Activated naive CD8-positive, alpha-beta T cell treated with anti-CD3 and anti-CD28 coated beads for 36 hours (primary cell): ENCODE measurements at regions not wholly inside any gene's neighbourhood (a gene's known extent, or its start where the extent isn't known, plus 50 kb on each side); places are given as distances from the start of the nearest gene placed in this dataset.

Experiments
- DNase-seq: peaks from one replicate; pipeline ENCODE4 v3.0.0; 2021
- H3K27ac Mint-ChIP-seq: one replicate; pipeline ENCODE4 v1.8.0; 2022; ENCODE audit warnings: mild to moderate bottlenecking, moderate library complexity, mixed read lengths
- H3K27me3 Mint-ChIP-seq: one replicate; pipeline ENCODE4 v1.8.0; 2022; ENCODE audit warnings: mild to moderate bottlenecking, mixed read lengths
- H3K36me3 Mint-ChIP-seq: one replicate; pipeline ENCODE4 v1.8.0; 2021; ENCODE audit warnings: mild to moderate bottlenecking, mixed read lengths
- H3K4me1 Mint-ChIP-seq: one replicate; pipeline ENCODE4 v1.8.0; 2021; ENCODE audit warnings: mixed read lengths
- H3K4me3 Mint-ChIP-seq: one replicate; pipeline ENCODE4 v1.8.0; 2022; ENCODE audit warnings: mild to moderate bottlenecking, moderate library complexity, mixed read lengths
- H3K9me3 Mint-ChIP-seq: one replicate; pipeline ENCODE4 v1.8.0; 2022; ENCODE audit warnings: mixed read lengths

DNA sequence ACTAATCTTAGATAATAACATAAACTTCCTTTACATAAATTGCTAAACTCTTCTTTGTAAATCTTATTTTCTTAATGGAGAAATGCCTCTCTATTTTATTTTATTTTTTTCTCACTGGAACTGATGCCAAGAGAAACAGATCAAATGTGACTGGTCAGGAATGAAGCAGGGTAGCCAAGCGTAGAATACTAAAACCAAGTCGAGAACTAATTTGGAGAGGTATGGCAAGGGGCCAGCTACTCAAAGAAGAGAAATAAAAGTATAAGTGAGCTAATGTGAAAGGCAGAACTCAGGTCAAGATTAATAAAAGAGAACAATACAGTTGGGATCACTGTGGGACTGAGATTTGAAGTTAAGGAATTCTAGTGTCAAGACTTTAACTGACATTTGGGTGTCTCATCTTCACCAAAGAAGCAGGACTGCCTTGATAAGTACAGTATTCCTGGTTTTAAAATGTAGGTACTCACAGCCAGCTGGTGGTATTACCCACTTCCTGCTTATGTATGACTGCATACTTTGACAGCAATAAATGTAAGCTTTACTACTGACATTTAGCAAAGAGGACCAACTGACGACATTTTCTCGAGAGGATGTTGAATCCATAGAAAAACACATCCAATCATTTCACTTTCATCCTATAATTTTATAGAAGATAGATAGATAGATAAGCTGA lies 1192.2 kb downstream of the EFNB2 start:
- Mint-ChIP-seq H3K36me3 (no peaks in the 10 kb centered on the region), H3K27ac (no peak overlapping the region), H3K4me1 (peaks cover 4% of the 10 kb centered on the region), H3K27me3 (no peaks in the 10 kb centered on the region), H3K9me3 (no peaks in the 10 kb centered on the region), H3K4me3 (no peak overlapping the region)
- DNase-seq = no peak

- H3K9me3 Mint-ChIP-seq = no peaks in the 10 kb centered on the region
- no peak overlapping the region for H3K4me3 Mint-ChIP-seq
- H3K27me3 Mint-ChIP-seq = no peaks in the 10 kb centered on the region
- H3K4me1 Mint-ChIP-seq = peaks cover 4% of the 10 kb centered on the region
- H3K36me3 Mint-ChIP-seq = no peaks in the 10 kb centered on the region
- DNase-seq = no peak
- H3K27ac Mint-ChIP-seq = no peak overlapping the region
These were observed 1193.1 kb downstream of the EFNB2 start for GRCh38 chr13:105342281-105342820.

DNA sequence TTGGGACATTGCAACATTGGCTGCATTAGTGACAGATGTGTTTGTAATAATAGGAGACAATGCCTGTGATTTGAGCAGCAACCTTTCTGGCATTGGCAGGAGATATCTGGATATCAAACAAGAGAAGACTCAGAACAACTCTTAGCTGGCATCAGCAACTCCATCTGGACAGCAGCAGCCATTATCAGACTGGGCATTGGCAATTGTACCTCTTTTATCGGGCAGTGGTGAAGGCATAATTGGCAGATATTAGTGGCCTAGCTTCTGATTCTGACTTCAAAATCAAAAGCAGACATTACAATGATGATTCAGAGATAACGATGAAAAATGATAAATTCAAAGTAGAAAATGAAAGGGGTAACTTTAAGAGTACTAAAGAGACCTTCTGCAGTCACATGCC lies 1193.7 kb downstream of the EFNB2 start:
- Mint-ChIP-seq H3K27me3 (no peaks in the 10 kb centered on the region), H3K9me3 (no peaks in the 10 kb centered on the region), H3K36me3 (no peaks in the 10 kb centered on the region), H3K4me1 (peaks cover 4% of the 10 kb centered on the region), H3K4me3 (no peak overlapping the region), H3K27ac (no peak overlapping the region)
- DNase-seq = no peak

DNA sequence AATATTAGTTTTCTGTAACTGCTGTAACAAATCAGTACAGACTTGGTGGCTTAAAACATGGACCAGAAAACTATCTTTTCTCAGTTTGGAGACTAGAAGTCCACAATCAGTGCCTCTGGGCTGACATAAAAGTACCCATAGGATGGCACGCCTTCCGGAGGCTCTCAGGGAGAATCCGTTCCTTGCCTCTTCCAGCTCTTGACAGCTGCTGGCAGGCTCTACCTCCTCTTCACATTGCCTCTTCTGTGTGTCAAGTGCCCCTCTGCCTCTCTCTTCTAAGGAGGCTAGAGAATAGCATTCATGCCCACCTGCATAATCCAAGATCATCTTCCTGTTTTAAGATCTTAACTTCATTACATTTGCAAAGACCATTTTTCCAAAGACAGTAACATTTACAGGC lies 1194.2 kb downstream of the EFNB2 start:
- Mint-ChIP-seq H3K36me3 (no peaks in the 10 kb centered on the region), H3K27me3 (no peaks in the 10 kb centered on the region), H3K4me1 (peaks cover 4% of the 10 kb centered on the region), H3K4me3 (no peak overlapping the region), H3K27ac (no peak overlapping the region), H3K9me3 (no peaks in the 10 kb centered on the region)
- no peak for DNase-seq

- Mint-ChIP-seq H3K9me3 (no peaks in the 10 kb centered on the region), H3K4me1 (peaks cover 4% of the 10 kb centered on the region), H3K27me3 (no peaks in the 10 kb centered on the region)
These were observed 1195.3 kb downstream of the EFNB2 start for GRCh38 chr13:105340061-105340606.

DNA sequence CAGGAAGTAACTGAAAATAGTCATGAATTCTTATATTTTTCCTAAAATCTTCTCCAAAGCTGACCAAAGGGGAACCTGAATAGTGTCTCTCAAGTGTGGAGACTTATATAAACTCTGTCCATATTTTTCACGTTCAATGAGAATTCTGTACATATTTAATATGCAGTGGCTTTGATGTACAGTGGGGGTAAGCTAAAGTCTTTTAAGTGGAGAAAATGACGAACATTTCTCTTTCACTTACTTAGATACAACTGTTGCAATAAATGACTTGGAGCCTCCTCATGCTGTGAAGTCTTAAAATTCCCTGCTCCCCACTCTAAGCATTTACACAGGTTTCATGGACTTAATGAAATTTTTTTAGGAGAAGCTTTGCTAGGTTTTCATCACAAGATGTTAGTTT lies 1196.7 kb downstream of the EFNB2 start:
- Mint-ChIP-seq H3K27me3 (no peaks in the 10 kb centered on the region), H3K27ac (no peak overlapping the region), H3K36me3 (no peaks in the 10 kb centered on the region), H3K4me3 (no peak overlapping the region), H3K9me3 (no peaks in the 10 kb centered on the region), H3K4me1 (peaks cover 4% of the 10 kb centered on the region)
- DNase-seq = no peak

More at GRCh38 chr13:105340061-105340606, 1195.3 kb downstream of the EFNB2 start:
- no peak for DNase-seq
- no peaks in the 10 kb centered on the region for H3K36me3 Mint-ChIP-seq
- no peak overlapping the region for H3K4me3 Mint-ChIP-seq
- H3K27ac Mint-ChIP-seq = no peak overlapping the region

DNA sequence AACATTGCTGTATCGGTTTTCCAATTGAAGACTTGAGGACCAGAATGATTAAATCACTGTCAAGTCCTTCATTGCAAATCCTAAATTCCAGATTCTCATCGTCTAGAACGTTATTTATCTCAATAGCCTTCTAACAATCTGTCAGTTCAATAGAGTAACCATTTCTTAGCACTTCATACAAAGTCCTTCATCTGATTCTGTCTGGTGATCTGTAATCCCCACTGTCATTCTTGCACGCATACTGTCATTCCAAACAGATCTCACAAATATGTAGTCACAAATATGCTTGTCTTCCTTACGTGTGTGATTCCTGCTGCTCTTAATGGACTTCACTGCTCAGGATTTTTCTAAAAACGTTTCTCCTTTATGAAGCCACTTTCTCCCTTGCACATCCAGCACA lies 1197.5 kb downstream of the EFNB2 start:
- Mint-ChIP-seq H3K27ac (no peak overlapping the region), H3K36me3 (no peaks in the 10 kb centered on the region), H3K4me3 (no peak overlapping the region), H3K9me3 (no peaks in the 10 kb centered on the region), H3K4me1 (peaks cover under 1% of the 10 kb centered on the region), H3K27me3 (no peaks in the 10 kb centered on the region)
- no peak for DNase-seq

DNA sequence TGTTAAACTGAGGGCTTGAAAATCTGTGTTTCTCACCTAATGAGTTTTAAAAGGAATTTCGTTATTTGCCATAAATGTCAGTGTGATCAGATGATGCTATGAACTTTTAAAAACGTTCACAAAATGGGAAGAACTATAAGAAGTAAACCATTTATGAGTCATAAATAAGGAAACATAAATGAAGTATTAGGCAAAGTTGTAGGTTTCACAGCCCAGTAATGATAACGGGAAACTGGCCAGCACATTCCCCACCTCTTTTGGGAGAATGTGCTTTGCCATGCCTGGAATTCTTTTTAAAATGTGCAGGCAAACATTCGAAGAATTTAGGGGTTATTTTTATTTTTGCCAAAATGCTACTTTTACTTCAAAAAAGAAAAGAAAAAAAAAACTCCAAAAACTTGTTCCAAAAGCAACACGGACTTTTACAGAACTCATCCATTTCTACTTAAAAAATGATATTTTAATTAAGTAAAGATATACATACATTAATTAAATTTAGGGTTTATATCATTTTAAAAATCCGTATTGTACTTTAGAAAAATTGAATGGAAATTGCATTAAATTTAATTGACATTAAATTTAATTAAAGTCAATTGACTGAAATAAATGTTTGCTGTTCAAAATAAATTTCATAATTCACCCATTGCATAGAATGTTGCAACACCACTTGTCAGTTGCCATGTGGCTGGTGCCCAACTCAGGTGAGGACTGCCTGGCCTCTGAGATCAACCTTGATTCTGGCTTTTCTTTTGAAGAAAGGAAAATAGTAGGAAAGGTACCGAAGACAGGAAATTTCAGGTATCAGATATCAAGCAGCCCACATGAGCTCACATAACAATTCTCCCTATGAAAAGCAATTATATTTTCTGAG lies 1198.5 kb downstream of the EFNB2 start:
- Mint-ChIP-seq H3K4me1 (no peaks in the 10 kb centered on the region), H3K27ac (no peak overlapping the region), H3K36me3 (no peaks in the 10 kb centered on the region), H3K4me3 (no peak overlapping the region), H3K9me3 (no peaks in the 10 kb centered on the region), H3K27me3 (no peaks in the 10 kb centered on the region)
- DNase-seq = no peak

- H3K27ac Mint-ChIP-seq = no peak overlapping the region
- peaks cover 5% of the 10 kb centered on the region for H3K9me3 Mint-ChIP-seq
- H3K36me3 Mint-ChIP-seq = peaks cover 1% of the 10 kb centered on the region
- no peak overlapping the region for H3K4me3 Mint-ChIP-seq
- H3K27me3 Mint-ChIP-seq = no peaks in the 10 kb centered on the region
- no peak for DNase-seq
- H3K4me1 Mint-ChIP-seq = no peaks in the 10 kb centered on the region
These were observed 1201.3 kb downstream of the EFNB2 start for GRCh38 chr13:105334211-105334610.

DNA sequence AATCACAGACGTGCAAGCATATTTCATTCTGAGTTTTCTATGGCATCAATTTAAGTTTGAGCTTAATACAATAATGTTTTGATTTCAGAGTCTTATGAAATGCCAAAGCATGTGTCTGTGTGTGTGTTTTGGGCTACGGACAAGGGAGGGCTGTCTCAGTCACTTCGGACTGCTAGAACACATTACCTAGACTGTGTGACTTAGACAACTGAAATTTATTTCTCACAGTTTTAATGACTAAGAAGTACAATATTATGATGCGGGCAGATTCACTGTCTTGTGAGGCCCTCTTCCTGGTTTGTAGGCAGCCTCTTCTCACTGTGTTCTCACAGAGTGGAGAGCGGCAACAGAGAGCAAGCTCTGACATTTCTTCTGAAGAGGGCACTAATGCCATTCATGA lies 1202.0 kb downstream of the EFNB2 start:
- H3K27me3 Mint-ChIP-seq = no peaks in the 10 kb centered on the region
- H3K9me3 Mint-ChIP-seq = peaks cover 6% of the 10 kb centered on the region
- no peak overlapping the region for H3K27ac Mint-ChIP-seq
- H3K4me3 Mint-ChIP-seq = no peak overlapping the region
- H3K4me1 Mint-ChIP-seq = no peaks in the 10 kb centered on the region
- DNase-seq = no peak
- peaks cover 1% of the 10 kb centered on the region for H3K36me3 Mint-ChIP-seq

GRCh38 chr13:105329359-105329758 lies 1206.1 kb downstream of the EFNB2 start:
- Mint-ChIP-seq H3K36me3 (peaks cover 1% of the 10 kb centered on the region), H3K9me3 (peaks cover 6% of the 10 kb centered on the region)

GRCh38 chr13:105328212-105328611 lies 1207.2 kb downstream of the EFNB2 start:
- Mint-ChIP-seq H3K27me3 (no peaks in the 10 kb centered on the region), H3K27ac (no peak overlapping the region), H3K36me3 (peaks cover 1% of the 10 kb centered on the region), H3K4me3 (no peak overlapping the region), H3K4me1 (no peaks in the 10 kb centered on the region), H3K9me3 (peaks cover 6% of the 10 kb centered on the region)
- no peak for DNase-seq

More at GRCh38 chr13:105329359-105329758, 1206.1 kb downstream of the EFNB2 start:
- Mint-ChIP-seq H3K27me3 (no peaks in the 10 kb centered on the region), H3K4me3 (no peak overlapping the region), H3K27ac (no peak overlapping the region), H3K4me1 (no peaks in the 10 kb centered on the region)
- no peak for DNase-seq

DNA sequence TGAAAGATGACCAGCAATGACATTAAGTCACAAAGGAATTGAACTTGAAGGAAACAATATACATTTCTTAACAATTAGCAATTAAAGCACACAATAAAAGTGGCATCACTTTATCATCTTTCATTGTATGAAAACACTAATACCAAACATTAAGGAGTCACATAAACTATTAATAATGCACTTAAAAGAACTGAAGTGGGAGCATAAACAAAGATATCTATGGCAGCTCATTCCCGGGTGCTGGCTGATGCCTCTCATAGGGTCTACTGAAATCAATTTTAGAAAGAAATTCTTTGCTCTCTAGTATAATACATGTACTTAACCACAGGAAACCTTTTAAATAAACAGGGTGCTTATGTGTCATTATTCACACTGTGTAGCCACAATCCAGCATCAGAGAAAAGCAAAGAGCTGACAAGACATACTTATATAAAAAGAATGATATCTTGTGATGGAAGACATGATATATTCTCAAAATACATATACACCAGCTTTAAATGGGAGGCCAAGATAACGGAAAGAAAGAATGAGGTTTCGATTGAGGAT lies 1207.8 kb downstream of the EFNB2 start:
- H3K4me3 Mint-ChIP-seq = no peak overlapping the region
- no peaks in the 10 kb centered on the region for H3K4me1 Mint-ChIP-seq
- no peak for DNase-seq
- H3K9me3 Mint-ChIP-seq = peaks cover 6% of the 10 kb centered on the region
- H3K36me3 Mint-ChIP-seq = peaks cover 1% of the 10 kb centered on the region
- H3K27ac Mint-ChIP-seq = no peak overlapping the region
- H3K27me3 Mint-ChIP-seq = no peaks in the 10 kb centered on the region

GRCh38 chr13:105319875-105320274 lies 1215.6 kb downstream of the EFNB2 start:
- H3K9me3 Mint-ChIP-seq = no peaks in the 10 kb centered on the region
- no peak for DNase-seq
- no peaks in the 10 kb centered on the region for H3K27me3 Mint-ChIP-seq
- no peak overlapping the region for H3K4me3 Mint-ChIP-seq
- no peak overlapping the region for H3K27ac Mint-ChIP-seq
- no peaks in the 10 kb centered on the region for H3K4me1 Mint-ChIP-seq
- no peaks in the 10 kb centered on the region for H3K36me3 Mint-ChIP-seq

DNA sequence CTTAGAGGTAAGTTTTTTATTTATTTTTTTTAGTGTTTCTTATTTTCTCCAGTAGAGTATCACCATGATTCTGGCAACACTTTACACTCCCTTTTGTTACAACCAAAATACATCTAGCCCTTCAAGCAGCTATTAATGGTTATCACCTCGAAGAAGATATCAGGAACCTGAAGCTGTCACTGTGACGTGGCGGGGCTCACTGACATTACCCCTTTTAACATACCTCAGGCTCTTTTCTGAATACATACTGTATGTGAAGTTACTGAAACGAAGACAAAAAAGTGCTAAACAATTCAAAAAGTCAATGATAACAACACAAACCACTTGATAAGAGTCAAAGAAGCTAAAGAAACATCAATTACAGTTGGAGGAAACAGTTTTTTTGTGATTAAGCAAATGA lies 1218.7 kb downstream of the EFNB2 start:
- no peaks in the 10 kb centered on the region for H3K27me3 Mint-ChIP-seq
- H3K27ac Mint-ChIP-seq = no peak overlapping the region
- DNase-seq = no peak
- H3K9me3 Mint-ChIP-seq = no peaks in the 10 kb centered on the region
- H3K4me3 Mint-ChIP-seq = no peak overlapping the region
- no peaks in the 10 kb centered on the region for H3K4me1 Mint-ChIP-seq
- H3K36me3 Mint-ChIP-seq = no peaks in the 10 kb centered on the region
